Amniotic epithelial cell (primary cell): ENCODE measurements at regions not wholly inside any gene's neighbourhood (a gene's known extent, or its start where the extent isn't known, plus 50 kb on each side); places are given as distances from the start of the nearest gene placed in this dataset.

Experiments used
- DNase-seq: peaks from one replicate; pipeline ENCODE4 v3.0.0-alpha.2; 2010; ENCODE audit warnings: low read depth

- DNase-seq = no peak
Observed at GRCh38 chr7:109308816-109309215, 739.1 kb downstream of the DNAJB9 start.

GRCh38 chr7:109309790-109310189 is 740.1 kb downstream of the DNAJB9 start:
- DNase-seq = no peak

DNA sequence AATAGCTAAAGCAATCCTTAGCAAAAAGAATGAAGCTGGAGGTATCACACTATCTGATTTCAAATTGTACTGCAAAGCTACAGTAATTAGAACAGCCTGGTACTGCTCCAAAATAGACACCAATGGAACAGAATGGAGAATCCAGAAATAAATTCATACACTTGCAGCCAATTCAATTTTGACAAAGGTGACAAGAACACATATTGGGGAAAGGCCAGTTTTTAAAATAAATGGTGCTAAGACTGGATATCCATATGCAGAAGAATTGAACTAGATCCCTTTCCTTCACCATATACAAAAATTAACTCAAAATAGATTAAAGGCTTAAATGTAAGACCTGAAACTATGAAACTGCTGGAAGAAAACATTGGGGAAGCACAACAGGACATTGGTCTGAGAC is 748.5 kb downstream of the DNAJB9 start:
- no peak for DNase-seq

- DNase-seq = no peak
Observed at GRCh38 chr7:109322833-109323232, 753.2 kb downstream of the DNAJB9 start.

- no peak for DNase-seq
Observed at GRCh38 chr7:109331423-109331822, 761.7 kb downstream of the DNAJB9 start.

- DNase-seq = no peak
Observed at GRCh38 chr7:109335951-109336350, 766.3 kb downstream of the DNAJB9 start.

DNA sequence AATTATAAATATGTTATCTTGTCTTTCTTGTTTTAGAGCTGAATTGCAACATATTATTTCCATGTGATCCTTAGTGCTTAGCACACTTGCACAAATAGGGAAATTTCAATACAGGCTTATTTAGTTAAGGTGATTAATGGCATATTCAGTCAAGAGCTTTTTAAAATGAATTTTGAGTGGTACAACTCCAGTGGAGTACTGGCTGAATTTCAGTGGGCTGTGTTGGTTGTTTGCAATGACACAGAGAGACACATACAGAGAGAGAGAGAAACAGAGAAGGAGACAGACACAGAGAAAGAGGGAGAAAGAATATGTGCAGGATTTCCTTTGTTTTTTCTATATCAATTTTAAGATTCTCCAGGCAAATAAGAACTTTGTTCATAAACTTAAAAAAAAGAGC is 766.9 kb downstream of the DNAJB9 start:
- DNase-seq = no peak

DNA sequence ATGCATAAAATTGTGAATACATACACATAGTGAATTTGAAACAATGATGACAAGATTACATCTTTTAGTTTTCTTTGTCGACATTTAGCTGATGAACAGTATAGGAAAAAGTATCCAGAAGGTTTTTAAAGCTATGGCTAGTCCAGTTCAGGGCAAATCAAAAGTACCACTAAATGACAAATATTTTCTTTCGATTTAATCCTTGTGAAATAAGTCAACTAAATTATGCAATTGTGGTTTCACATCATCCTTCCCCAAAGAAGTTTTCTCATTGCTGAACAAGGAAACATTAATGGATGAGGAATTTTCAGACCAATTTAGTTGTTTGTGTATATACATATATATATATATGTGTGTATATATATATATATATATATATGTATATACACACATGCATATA is 774.0 kb downstream of the DNAJB9 start:
- DNase-seq = peak; percentile 0

DNA sequence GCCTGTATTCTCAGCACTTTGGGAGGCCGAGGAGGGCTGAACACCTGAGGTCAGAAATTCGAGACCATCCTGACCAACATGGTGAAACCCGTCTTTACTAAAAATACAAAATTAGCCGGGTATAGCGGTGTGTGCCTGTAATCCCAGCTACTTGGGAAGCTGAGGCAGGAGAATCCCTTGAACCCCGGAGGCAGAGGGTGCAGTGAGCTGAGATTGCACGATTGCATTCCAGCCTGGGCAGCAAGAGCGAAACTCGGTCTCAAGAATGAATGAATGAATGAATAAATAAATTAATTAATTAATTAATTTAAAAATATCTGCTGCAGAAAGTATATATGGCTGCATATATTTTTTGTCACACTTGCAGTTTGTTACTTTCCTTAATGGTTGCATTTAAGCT is 781.8 kb downstream of the DNAJB9 start:
- DNase-seq = no peak

DNA sequence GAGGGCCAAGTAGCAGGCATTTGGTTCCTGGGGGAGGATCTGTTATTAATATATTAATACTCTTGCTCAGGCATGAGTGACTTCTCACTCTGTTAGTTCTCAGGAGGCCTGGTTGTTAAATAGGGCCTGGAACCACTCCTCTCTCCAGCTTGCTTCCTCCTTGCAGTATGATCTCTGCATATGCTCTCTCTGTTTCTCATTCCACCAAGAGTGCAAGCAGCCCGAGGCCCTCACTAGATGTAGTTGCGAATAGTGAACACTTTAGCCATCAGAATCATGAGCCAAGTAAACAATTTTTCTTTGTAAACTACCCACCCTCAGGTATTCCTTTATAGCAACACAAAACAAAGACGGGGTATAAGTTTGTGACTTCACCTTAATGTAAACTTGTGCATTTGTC is 784.3 kb downstream of the DNAJB9 start:
- no peak for DNase-seq

- no peak for DNase-seq
Observed at GRCh38 chr7:109354552-109354951, 784.9 kb downstream of the DNAJB9 start.

GRCh38 chr7:109375823-109376222 is 806.1 kb downstream of the DNAJB9 start:
- DNase-seq = no peak

GRCh38 chr7:109376576-109376975 is 806.9 kb downstream of the DNAJB9 start:
- no peak for DNase-seq

GRCh38 chr7:109377076-109377884 is 807.6 kb downstream of the DNAJB9 start:
- DNase-seq = no peak

DNA sequence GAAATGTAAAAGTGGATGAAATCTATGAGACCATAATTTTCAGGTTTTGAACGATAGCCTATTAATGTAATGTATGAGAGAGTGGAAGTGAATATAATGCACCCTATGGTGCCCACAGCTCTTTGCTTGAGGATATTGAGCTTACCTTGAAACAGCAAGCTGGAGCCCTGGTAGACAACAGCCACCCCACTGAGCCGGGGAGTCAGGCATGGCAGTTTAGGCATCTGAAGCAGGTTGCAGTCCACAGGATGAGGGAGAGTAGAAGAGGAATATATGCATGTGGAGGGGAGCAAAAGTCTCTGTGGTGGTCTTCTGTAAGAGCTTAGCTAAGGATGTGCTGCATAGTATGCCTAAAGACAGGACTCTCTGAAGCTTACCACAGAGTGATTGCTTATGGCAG is 817.3 kb downstream of the DNAJB9 start:
- DNase-seq = no peak

DNA sequence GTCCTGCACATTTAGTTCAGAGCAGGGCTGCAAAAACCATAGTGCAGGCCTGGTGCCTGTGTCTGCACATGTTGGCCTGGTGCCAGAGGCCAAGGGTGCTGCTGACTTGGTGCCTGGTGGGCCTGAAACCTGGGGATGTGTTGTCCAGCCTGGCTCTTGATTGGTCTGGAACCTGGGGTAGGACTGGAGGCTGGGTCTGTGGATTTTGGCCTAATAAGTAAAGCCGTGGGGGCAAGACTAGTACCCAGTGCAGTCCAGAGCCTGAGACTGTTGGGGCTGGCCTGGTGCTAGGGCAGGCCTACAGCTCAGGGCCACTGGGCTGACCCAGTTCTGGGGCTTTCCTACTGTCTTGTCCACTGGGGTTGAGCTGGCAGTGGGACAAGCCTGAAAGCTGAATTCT is 817.9 kb downstream of the DNAJB9 start:
- DNase-seq = no peak

DNA sequence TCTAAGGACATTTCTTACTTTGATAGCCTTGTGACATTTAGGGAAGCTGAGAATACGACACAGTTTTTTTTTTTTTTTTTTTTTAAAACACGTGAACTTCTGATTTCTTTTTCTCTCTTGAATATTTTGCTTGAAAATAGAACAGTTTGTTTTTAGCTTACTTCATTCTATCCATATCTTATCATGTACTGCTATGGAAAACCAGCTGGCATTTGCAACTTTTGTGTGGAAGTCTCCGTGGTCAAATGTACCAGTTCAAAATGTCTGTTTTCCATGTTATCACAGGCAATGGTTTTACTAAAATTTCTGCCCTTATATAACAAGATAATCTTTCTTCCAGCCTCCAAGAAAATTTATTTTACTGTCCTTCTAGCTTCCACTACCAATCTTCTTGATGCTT is 821.6 kb downstream of the DNAJB9 start:
- DNase-seq = no peak

GRCh38 chr7:109402107-109402506 is 832.4 kb downstream of the DNAJB9 start:
- DNase-seq = no peak

- no peak for DNase-seq
Observed at GRCh38 chr7:109407756-109408155, 838.1 kb downstream of the DNAJB9 start.

DNA sequence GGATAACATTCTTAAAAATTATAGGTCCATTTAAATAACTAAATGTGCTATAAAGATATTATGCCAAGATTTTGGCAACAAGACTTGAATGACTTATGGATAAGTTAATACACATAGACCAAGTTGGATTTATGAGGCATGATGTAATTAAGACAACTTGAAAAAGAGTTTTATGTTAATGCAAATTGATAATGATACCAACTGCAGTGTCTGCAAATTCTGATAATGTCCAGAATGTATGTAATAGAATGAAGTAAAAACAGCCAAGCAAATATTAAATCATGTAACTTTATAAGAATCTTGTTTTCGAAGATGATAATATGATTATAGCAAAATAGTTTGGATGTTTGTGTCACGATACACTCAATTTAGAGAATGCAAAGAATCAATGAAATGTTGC is 868.3 kb downstream of the DNAJB9 start:
- no peak for DNase-seq

DNA sequence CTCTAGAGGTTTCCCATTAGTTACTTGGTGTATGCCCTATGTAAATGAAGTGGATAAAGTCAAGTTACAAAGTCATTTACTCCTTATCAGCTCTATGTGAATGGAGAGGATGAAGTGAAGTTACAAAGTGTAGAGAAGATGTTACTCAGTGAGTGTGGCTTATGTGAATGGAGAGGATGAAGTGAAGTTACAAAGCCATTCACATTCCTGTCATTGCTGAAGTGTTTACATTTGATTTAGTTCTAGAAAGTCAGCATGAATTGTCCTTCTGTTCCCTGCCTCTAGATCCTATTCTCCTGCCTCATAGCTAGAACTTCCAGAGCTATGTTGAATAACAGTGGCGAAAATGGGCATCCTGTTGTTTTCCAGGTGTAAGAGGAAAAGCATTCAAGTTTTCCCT is 880.1 kb downstream of the DNAJB9 start:
- no peak for DNase-seq

DNA sequence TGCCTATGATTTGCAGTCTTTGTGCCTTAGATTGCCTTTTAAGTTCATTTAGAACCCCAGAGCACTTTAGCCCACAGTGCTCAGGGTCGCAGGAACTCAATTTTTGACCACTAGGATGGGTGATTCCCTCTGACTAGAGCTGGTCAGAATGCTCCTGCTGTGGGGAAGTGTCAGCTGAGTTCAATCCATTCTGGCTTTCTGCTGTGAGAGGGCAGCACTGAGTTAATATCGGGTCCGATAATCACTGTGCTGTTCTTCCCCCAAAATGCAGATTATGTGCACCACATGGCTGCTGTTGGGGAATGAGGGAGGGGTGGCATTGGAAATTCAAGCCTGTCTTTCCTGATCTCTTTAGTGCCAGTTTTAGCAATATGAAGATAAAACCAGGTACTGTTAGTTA is 886.4 kb downstream of the DNAJB9 start:
- no peak for DNase-seq

- no peak for DNase-seq
Observed at GRCh38 chr7:109460296-109460695, 890.6 kb downstream of the DNAJB9 start.

DNA sequence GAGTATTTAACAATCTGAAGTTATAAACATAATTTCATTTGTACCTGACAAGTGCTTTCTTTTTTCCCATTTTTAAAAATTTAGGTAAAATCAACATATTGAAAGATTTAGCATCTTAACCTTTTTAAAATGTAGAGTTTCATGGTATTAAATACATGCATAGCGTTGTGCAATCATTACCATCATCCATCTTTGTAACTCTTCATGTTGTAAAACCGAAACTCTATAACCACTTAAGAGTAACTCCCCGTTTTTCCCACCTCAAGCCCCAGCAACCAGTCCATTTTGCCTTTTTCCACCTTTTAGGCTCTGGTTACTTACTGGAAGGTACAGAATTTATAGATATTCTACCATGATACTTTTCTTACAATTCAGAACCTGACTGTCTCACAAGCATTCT is 892.5 kb downstream of the DNAJB9 start:
- DNase-seq = no peak
